ENCODE measurements at regions not wholly inside any gene's neighbourhood (a gene's known extent, or its start where the extent isn't known, plus 50 kb on each side); places are given as distances from the start of the nearest gene placed in this dataset.

GRCh38 chr1:102580806-102581205 lies 527.5 kb downstream of the COL11A1 start:
- Histone ChIP-seq H3K4me3 (ENCODE audit: low read length in 2 of 2) (no peak overlapping the region), H3K9me3 (ENCODE audit: control insufficient read depth in 2 of 2, insufficient read depth in 1 of 2, low read length in 1 of 2) (no peaks in the 10 kb centered on the region), H3K36me3 (ENCODE audit: control insufficient read depth in 2 of 2, insufficient read depth in 2 of 2, low read length in 1 of 2) (no peaks in the 10 kb centered on the region), H3K27ac (ENCODE audit: low read depth in 1 of 2, low read length in 1 of 2) (no peak overlapping the region), H3K27me3 (ENCODE audit: control insufficient read depth in 2 of 2, insufficient read depth in 1 of 2, low read length in 1 of 2) (no peaks in the 10 kb centered on the region), H3K4me1 (ENCODE audit: control insufficient read depth in 2 of 2, insufficient read depth in 2 of 2, low read length in 2 of 2) (no peaks in the 10 kb centered on the region)
- 94% methylated on average over 4 of the region's 4 CpGs for WGBS
- no peak for DNase-seq (ENCODE audit: low read depth in 6 of 9, low spot score in 9 of 9)

GRCh38 chr1:102578804-102579203 lies 529.5 kb downstream of the COL11A1 start:
- Histone ChIP-seq H3K27me3 (ENCODE audit: control insufficient read depth in 2 of 2, insufficient read depth in 1 of 2, low read length in 1 of 2) (no peaks in the 10 kb centered on the region), H3K4me1 (ENCODE audit: control insufficient read depth in 2 of 2, insufficient read depth in 2 of 2, low read length in 2 of 2) (no peaks in the 10 kb centered on the region), H3K36me3 (ENCODE audit: control insufficient read depth in 2 of 2, insufficient read depth in 2 of 2, low read length in 1 of 2) (no peaks in the 10 kb centered on the region), H3K27ac (ENCODE audit: low read depth in 1 of 2, low read length in 1 of 2) (no peak overlapping the region), H3K4me3 (ENCODE audit: low read length in 2 of 2) (no peak overlapping the region), H3K9me3 (ENCODE audit: control insufficient read depth in 2 of 2, insufficient read depth in 1 of 2, low read length in 1 of 2) (no peaks in the 10 kb centered on the region)
- no peak for DNase-seq (ENCODE audit: low read depth in 6 of 9, low spot score in 9 of 9)
- 61% methylated on average over 2 of the region's 2 CpGs for WGBS

GRCh38 chr1:102572637-102573036 lies 535.7 kb downstream of the COL11A1 start:
- Histone ChIP-seq H3K9me3 (ENCODE audit: control insufficient read depth in 2 of 2, insufficient read depth in 1 of 2, low read length in 1 of 2) (no peaks in the 10 kb centered on the region), H3K36me3 (ENCODE audit: control insufficient read depth in 2 of 2, insufficient read depth in 2 of 2, low read length in 1 of 2) (no peaks in the 10 kb centered on the region), H3K4me3 (ENCODE audit: low read length in 2 of 2) (no peak overlapping the region), H3K27ac (ENCODE audit: low read depth in 1 of 2, low read length in 1 of 2) (no peak overlapping the region), H3K27me3 (ENCODE audit: control insufficient read depth in 2 of 2, insufficient read depth in 1 of 2, low read length in 1 of 2) (no peaks in the 10 kb centered on the region), H3K4me1 (ENCODE audit: control insufficient read depth in 2 of 2, insufficient read depth in 2 of 2, low read length in 2 of 2) (no peaks in the 10 kb centered on the region)
- WGBS = 92% methylated on average over 1 of the region's 1 CpG
- DNase-seq (ENCODE audit: low read depth in 6 of 9, low spot score in 9 of 9) = no peak

- H3K9me3 ChIP-seq (ENCODE audit: control insufficient read depth in 2 of 2, insufficient read depth in 1 of 2, low read length in 1 of 2) = no peaks in the 10 kb centered on the region
- no peaks in the 10 kb centered on the region for H3K27me3 ChIP-seq (ENCODE audit: control insufficient read depth in 2 of 2, insufficient read depth in 1 of 2, low read length in 1 of 2)
- no peaks in the 10 kb centered on the region for H3K36me3 ChIP-seq (ENCODE audit: control insufficient read depth in 2 of 2, insufficient read depth in 2 of 2, low read length in 1 of 2)
- no peaks in the 10 kb centered on the region for H3K4me1 ChIP-seq (ENCODE audit: control insufficient read depth in 2 of 2, insufficient read depth in 2 of 2, low read length in 2 of 2)
- no peak overlapping the region for H3K4me3 ChIP-seq (ENCODE audit: low read length in 2 of 2)
- no peak overlapping the region for H3K27ac ChIP-seq (ENCODE audit: low read depth in 1 of 2, low read length in 1 of 2)
- no peak for DNase-seq (ENCODE audit: low read depth in 6 of 9, low spot score in 9 of 9)
These were observed 542.1 kb downstream of the COL11A1 start for GRCh38 chr1:102566182-102566581.

- Histone ChIP-seq H3K4me3 (ENCODE audit: low read length in 2 of 2) (no peak overlapping the region), H3K27me3 (ENCODE audit: control insufficient read depth in 2 of 2, insufficient read depth in 1 of 2, low read length in 1 of 2) (no peaks in the 10 kb centered on the region), H3K36me3 (ENCODE audit: control insufficient read depth in 2 of 2, insufficient read depth in 2 of 2, low read length in 1 of 2) (no peaks in the 10 kb centered on the region), H3K4me1 (ENCODE audit: control insufficient read depth in 2 of 2, insufficient read depth in 2 of 2, low read length in 2 of 2) (no peaks in the 10 kb centered on the region), H3K27ac (ENCODE audit: low read depth in 1 of 2, low read length in 1 of 2) (no peak overlapping the region), H3K9me3 (ENCODE audit: control insufficient read depth in 2 of 2, insufficient read depth in 1 of 2, low read length in 1 of 2) (no peaks in the 10 kb centered on the region)
- 95% methylated on average over 1 of the region's 1 CpG for WGBS
- DNase-seq (ENCODE audit: low read depth in 6 of 9, low spot score in 9 of 9) = no peak
These were observed 545.9 kb downstream of the COL11A1 start for GRCh38 chr1:102562380-102562779.

GRCh38 chr1:102550729-102551384 lies 554.1 kb upstream of the OLFM3 start:
- no peaks in the 10 kb centered on the region for H3K36me3 ChIP-seq (ENCODE audit: control insufficient read depth in 2 of 2, insufficient read depth in 2 of 2, low read length in 1 of 2)
- H3K9me3 ChIP-seq (ENCODE audit: control insufficient read depth in 2 of 2, insufficient read depth in 1 of 2, low read length in 1 of 2) = no peaks in the 10 kb centered on the region
- WGBS = 72% methylated on average over 2 of the region's 2 CpGs

GRCh38 chr1:102546251-102546650 lies 549.5 kb upstream of the OLFM3 start:
- H3K27me3 ChIP-seq (ENCODE audit: control insufficient read depth in 2 of 2, insufficient read depth in 1 of 2, low read length in 1 of 2) = no peaks in the 10 kb centered on the region
- H3K4me1 ChIP-seq (ENCODE audit: control insufficient read depth in 2 of 2, insufficient read depth in 2 of 2, low read length in 2 of 2) = no peaks in the 10 kb centered on the region
- no peaks in the 10 kb centered on the region for H3K36me3 ChIP-seq (ENCODE audit: control insufficient read depth in 2 of 2, insufficient read depth in 2 of 2, low read length in 1 of 2)
- H3K9me3 ChIP-seq (ENCODE audit: control insufficient read depth in 2 of 2, insufficient read depth in 1 of 2, low read length in 1 of 2) = no peaks in the 10 kb centered on the region
- no peak overlapping the region for H3K27ac ChIP-seq (ENCODE audit: low read depth in 1 of 2, low read length in 1 of 2)
- 94% methylated on average over 2 of the region's 2 CpGs for WGBS
- H3K4me3 ChIP-seq (ENCODE audit: low read length in 2 of 2) = no peak overlapping the region
- DNase-seq (ENCODE audit: low read depth in 6 of 9, low spot score in 9 of 9) = no peak

More at GRCh38 chr1:102550729-102551384, 554.1 kb upstream of the OLFM3 start:
- H3K4me1 ChIP-seq (ENCODE audit: control insufficient read depth in 2 of 2, insufficient read depth in 2 of 2, low read length in 2 of 2) = no peaks in the 10 kb centered on the region
- no peak overlapping the region for H3K4me3 ChIP-seq (ENCODE audit: low read length in 2 of 2)
- no peaks in the 10 kb centered on the region for H3K27me3 ChIP-seq (ENCODE audit: control insufficient read depth in 2 of 2, insufficient read depth in 1 of 2, low read length in 1 of 2)
- no peak overlapping the region for H3K27ac ChIP-seq (ENCODE audit: low read depth in 1 of 2, low read length in 1 of 2)
- DNase-seq (ENCODE audit: low read depth in 6 of 9, low spot score in 9 of 9) = peak in 1 of 9 donors; percentile 6

- DNase-seq (ENCODE audit: low read depth in 6 of 9, low spot score in 9 of 9) = no peak
- 92% methylated on average over 5 of the region's 5 CpGs for WGBS
These were observed 539.2 kb upstream of the OLFM3 start for GRCh38 chr1:102535829-102536505.

GRCh38 chr1:102531036-102531435 lies 534.3 kb upstream of the OLFM3 start:
- WGBS = 94% methylated on average over 4 of the region's 4 CpGs
- Histone ChIP-seq H3K4me3 (ENCODE audit: low read length in 2 of 2) (no peak overlapping the region), H3K4me1 (ENCODE audit: control insufficient read depth in 2 of 2, insufficient read depth in 2 of 2, low read length in 2 of 2) (no peaks in the 10 kb centered on the region), H3K27ac (ENCODE audit: low read depth in 1 of 2, low read length in 1 of 2) (no peak overlapping the region), H3K27me3 (ENCODE audit: control insufficient read depth in 2 of 2, insufficient read depth in 1 of 2, low read length in 1 of 2) (no peaks in the 10 kb centered on the region), H3K9me3 (ENCODE audit: control insufficient read depth in 2 of 2, insufficient read depth in 1 of 2, low read length in 1 of 2) (no peaks in the 10 kb centered on the region), H3K36me3 (ENCODE audit: control insufficient read depth in 2 of 2, insufficient read depth in 2 of 2, low read length in 1 of 2) (no peaks in the 10 kb centered on the region)
- no peak for DNase-seq (ENCODE audit: low read depth in 6 of 9, low spot score in 9 of 9)

More at GRCh38 chr1:102535829-102536505, 539.2 kb upstream of the OLFM3 start:
- no peaks in the 10 kb centered on the region for H3K27me3 ChIP-seq (ENCODE audit: control insufficient read depth in 2 of 2, insufficient read depth in 1 of 2, low read length in 1 of 2)
- no peaks in the 10 kb centered on the region for H3K36me3 ChIP-seq (ENCODE audit: control insufficient read depth in 2 of 2, insufficient read depth in 2 of 2, low read length in 1 of 2)
- H3K27ac ChIP-seq (ENCODE audit: low read depth in 1 of 2, low read length in 1 of 2) = no peak overlapping the region
- H3K4me1 ChIP-seq (ENCODE audit: control insufficient read depth in 2 of 2, insufficient read depth in 2 of 2, low read length in 2 of 2) = no peaks in the 10 kb centered on the region
- no peak overlapping the region for H3K4me3 ChIP-seq (ENCODE audit: low read length in 2 of 2)
- no peaks in the 10 kb centered on the region for H3K9me3 ChIP-seq (ENCODE audit: control insufficient read depth in 2 of 2, insufficient read depth in 1 of 2, low read length in 1 of 2)

Data from thymus (tissue), 11 donors.